GM12872 (cell line): ENCODE measurements at regions not wholly inside any gene's neighbourhood (a gene's known extent, or its start where the extent isn't known, plus 50 kb on each side); places are given as distances from the start of the nearest gene placed in this dataset.

Source experiments
- TF ChIP-seq, protein P1 (sequence below): IDR thresholded peaks from 3 replicates; pipeline ENCODE4 v1.5.1; 2011; ENCODE audit warnings: low read depth, mild to moderate bottlenecking, low read length, moderate library complexity; ENCODE audit not compliant: insufficient read depth

DNA sequence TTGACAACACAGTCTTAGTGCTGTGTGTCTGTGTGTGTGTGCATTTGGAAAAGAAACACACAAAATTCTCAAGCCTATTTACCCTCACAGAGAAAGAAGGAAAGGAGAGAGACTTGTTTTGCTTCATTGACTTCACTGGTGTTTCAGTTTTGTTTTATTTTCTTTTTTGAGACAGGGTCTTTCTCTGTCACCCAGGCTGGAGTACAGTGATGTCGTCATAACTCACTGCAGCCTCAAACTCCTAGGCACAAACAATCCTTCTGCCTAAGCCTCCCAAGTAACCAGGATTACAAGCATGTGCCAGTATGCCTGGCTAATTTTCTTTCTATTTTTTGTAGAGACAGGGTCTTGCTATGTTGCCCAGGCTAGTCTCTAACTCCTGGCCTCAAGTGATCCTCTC is 636.9 kb downstream of the TAFA4 start:
- TF ChIP-seq, protein P1, sequence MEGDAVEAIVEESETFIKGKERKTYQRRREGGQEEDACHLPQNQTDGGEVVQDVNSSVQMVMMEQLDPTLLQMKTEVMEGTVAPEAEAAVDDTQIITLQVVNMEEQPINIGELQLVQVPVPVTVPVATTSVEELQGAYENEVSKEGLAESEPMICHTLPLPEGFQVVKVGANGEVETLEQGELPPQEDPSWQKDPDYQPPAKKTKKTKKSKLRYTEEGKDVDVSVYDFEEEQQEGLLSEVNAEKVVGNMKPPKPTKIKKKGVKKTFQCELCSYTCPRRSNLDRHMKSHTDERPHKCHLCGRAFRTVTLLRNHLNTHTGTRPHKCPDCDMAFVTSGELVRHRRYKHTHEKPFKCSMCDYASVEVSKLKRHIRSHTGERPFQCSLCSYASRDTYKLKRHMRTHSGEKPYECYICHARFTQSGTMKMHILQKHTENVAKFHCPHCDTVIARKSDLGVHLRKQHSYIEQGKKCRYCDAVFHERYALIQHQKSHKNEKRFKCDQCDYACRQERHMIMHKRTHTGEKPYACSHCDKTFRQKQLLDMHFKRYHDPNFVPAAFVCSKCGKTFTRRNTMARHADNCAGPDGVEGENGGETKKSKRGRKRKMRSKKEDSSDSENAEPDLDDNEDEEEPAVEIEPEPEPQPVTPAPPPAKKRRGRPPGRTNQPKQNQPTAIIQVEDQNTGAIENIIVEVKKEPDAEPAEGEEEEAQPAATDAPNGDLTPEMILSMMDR = no peak

DNA sequence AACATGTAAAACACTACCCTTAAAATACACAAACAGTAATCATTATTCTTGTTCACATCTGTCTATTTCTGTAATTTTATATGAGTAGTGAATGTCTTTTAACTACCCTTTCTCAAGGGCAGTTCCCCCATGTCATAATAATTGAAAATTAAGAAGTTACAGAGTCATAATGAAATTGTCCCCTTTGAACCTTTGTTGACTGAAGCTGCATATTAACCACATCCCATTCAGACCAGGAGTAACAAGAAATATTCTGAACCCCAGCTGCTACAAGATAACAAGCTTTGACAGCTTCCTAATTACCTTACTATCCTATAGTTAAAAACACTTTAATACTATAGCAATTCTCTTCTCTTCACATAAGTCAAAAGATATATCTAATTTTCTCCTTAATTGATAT is 635.9 kb upstream of the SUCLG2 start:
- TF ChIP-seq, protein P1 = no peak

DNA sequence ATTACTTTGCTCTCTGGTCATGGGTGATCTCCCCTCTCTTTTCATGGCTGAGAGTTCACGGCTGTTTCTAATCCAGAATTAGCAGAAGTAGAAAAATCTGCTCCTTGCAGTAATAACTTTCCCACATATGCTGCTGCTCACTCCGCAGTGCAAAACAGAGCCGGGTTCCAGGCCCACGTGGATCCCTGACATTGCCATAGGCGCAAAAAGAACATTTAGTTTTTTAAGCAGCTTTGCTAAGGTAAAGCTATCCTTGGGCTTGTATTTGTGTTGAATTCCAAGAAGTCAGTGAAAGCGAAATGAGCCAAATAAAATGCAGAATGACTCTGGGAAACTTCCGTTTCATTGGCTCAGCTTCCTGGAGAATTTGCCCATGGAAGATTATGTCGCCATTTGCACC is 633.7 kb upstream of the SUCLG2 start:
- TF ChIP-seq, protein P1 = no peak

DNA sequence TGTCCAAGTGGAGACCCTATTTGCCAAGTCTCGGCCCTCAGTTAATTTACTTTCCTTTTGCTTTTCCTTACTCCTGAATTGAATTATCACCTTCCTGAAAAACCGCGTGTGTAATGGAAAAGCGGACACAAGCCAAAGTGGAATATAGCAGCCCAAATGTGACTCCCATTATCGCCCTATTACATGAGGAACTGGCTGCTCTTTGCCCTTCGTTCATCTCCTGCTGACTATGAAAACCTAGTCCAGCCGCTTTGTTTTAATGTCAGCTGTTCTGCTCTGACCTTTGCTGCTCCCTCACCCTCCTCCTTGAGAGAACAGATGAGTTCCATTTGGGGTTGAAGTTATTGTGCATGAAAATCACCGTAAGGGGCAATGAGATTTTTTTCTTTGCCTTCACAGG is 632.7 kb upstream of the SUCLG2 start:
- TF ChIP-seq, protein P1 = no peak

DNA sequence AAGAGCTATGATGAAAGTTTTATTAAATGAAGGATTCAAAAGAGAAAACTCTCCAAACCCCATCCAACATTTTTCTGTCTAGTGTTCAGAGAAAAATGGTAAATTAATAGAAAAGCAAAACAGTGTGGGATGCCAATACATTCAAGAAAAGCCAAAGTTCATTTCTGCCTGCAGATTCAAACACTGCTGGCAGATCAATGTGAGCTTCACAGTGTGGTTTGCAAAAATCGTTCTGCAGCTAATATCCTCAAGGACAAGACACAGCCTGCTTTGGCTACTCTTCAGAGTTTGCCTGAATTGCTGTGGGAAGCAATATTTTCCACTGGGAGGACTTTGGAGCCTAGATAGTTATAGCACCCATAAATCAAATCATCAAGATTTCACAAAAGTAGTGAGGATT is 619.9 kb upstream of the SUCLG2 start:
- TF ChIP-seq, protein P1 = no peak

DNA sequence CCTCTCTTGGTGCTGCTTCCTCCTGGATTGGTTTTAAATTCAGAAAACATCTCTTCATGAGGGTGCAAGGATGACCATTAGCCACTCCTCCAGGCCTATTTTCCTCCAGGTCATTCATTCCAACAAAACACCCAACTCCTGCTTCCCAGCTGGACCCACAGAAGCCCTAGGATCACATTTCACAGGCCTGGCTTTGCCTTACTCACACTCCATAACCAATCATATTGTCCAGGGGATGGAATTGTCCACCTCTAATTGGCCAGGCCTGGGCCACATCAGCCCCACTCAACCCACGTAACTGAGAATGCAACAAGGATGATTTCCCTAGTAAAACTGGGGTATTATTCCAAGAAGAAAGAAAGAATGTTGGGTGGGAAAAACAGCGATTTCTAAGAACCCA is 616.7 kb upstream of the SUCLG2 start:
- TF ChIP-seq, protein P1 = no peak

DNA sequence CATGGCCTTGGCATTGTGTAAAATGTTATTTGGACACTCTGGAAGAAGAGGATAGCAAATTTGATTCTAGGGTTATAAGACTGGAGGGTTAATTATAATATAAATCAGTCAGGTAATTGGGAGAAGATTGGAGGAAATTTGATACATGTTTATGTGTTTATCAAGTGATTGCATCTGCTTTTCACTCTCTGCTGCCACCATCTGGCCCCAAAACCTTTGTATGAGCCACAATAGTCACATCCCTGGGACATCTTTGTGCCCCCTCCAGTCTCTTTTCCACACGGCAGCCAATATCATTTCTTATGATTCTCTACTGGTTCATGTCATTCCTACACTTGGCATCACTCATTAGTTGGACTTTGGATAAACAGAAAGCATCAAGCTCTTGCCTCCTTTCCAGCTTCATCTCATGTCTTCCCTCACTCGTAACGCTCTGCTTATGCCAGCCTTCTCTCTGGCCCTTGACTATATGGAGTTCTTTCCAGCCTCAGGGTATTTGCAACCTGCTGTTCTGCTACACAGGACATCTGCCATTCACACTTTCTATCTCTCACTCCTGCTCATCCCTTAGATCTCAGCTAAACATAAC is 602.3 kb upstream of the SUCLG2 start:
- TF ChIP-seq, protein P1 = peak; percentile 43; the same call in 1 of the 3 replicates
